RPMI7951 (cell line): ENCODE measurements at regions not wholly inside any gene's neighbourhood (a gene's known extent, or its start where the extent isn't known, plus 50 kb on each side); places are given as distances from the start of the nearest gene placed in this dataset.

Experiments
- DNase-seq: peaks from one replicate; pipeline ENCODE4 v3.0.0-alpha.2; 2012; ENCODE audit warnings: low read depth

GRCh38 chr11:130675371-130675821 lies 227.0 kb downstream of the ADAMTS15 start:
- peak; percentile 89 for DNase-seq

- peak; percentile 43 for DNase-seq
Observed at GRCh38 chr11:130675917-130676316, 227.5 kb downstream of the ADAMTS15 start.

GRCh38 chr11:130677486-130678153 lies 229.2 kb downstream of the ADAMTS15 start:
- DNase-seq, result peak; percentile 95

GRCh38 chr11:130679247-130679646 lies 230.8 kb downstream of the ADAMTS15 start:
- no peak for DNase-seq

GRCh38 chr11:130682471-130682870 lies 233.8 kb downstream of the SNX19 start:
- DNase-seq, result peak; percentile 39

- DNase-seq, result no peak
Observed at GRCh38 chr11:130689222-130689908, 226.9 kb downstream of the SNX19 start.

- no peak for DNase-seq
Observed at GRCh38 chr11:130691581-130691980, 224.7 kb downstream of the SNX19 start.

- no peak for DNase-seq
Observed at GRCh38 chr11:130692220-130692619, 224.1 kb downstream of the SNX19 start.

- DNase-seq, result no peak
Observed at GRCh38 chr11:130693543-130693942, 222.7 kb downstream of the SNX19 start.

- DNase-seq, result no peak
Observed at GRCh38 chr11:130694488-130695045, 221.7 kb downstream of the SNX19 start.

GRCh38 chr11:130698174-130698573 lies 218.1 kb downstream of the SNX19 start:
- no peak for DNase-seq

- no peak for DNase-seq
Observed at GRCh38 chr11:130699561-130699960, 216.7 kb downstream of the SNX19 start.

GRCh38 chr11:130700092-130700491 lies 216.2 kb downstream of the SNX19 start:
- no peak for DNase-seq

GRCh38 chr11:130703489-130704190 lies 212.6 kb downstream of the SNX19 start:
- DNase-seq, result no peak

GRCh38 chr11:130705670-130706421 lies 210.4 kb downstream of the SNX19 start:
- no peak for DNase-seq

GRCh38 chr11:130706572-130706971 lies 209.7 kb downstream of the SNX19 start:
- DNase-seq, result peak; percentile 93

- no peak for DNase-seq
Observed at GRCh38 chr11:130707217-130707616, 209.1 kb downstream of the SNX19 start.

GRCh38 chr11:130709531-130709930 lies 206.7 kb downstream of the SNX19 start:
- DNase-seq, result no peak

- DNase-seq, result no peak
Observed at GRCh38 chr11:130710021-130710420, 206.3 kb downstream of the SNX19 start.

- DNase-seq, result no peak
Observed at GRCh38 chr11:130710497-130711012, 205.7 kb downstream of the SNX19 start.

GRCh38 chr11:130711193-130711592 lies 205.1 kb downstream of the SNX19 start:
- no peak for DNase-seq
